ENCODE measurements at regions not wholly inside any gene's neighbourhood (a gene's known extent, or its start where the extent isn't known, plus 50 kb on each side); places are given as distances from the start of the nearest gene placed in this dataset.

DNA sequence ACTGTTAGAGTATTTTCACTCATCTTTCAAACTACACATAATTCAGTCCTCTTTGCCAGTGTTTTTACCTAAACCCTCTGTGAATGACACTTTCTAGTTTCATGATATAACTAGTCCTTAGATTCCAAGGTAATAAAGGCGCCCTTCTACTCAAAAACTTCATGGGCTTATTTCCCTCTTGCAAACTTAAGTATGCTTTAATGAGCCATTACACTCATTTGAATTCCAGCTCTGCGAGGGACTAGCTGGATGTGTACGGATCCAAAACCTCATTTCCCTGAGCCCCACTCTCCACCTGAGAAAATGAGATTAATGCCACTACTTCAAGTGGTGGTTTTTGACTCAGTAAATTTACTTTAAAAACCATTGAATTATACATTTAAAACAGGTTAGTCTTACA lies 141.1 kb downstream of the NDUFA12 start:
- Histone ChIP-seq H3K4me1 (ENCODE audit: control insufficient read depth in 5 of 5, insufficient read depth in 5 of 5, low read length in 5 of 5) (peaks cover 0 to 48% (median 2%) of the 10 kb centered on the region in 5 donors), H3K27me3 (ENCODE audit: control insufficient read depth in 3 of 3, insufficient read depth in 3 of 3, low read length in 2 of 3) (no peaks in the 10 kb centered on the region), H3K36me3 (ENCODE audit: control insufficient read depth in 4 of 4, insufficient read depth in 4 of 4, low read length in 4 of 4) (no peaks in the 10 kb centered on the region), H3K4me3 (no peak overlapping the region), H3K27ac (ENCODE audit: low read depth in 1 of 2, low read length in 1 of 2) (no peak overlapping the region), H3K9me3 (ENCODE audit: control insufficient read depth in 4 of 4, insufficient read depth in 3 of 4, low read length in 3 of 4) (no peaks in the 10 kb centered on the region), H3K9ac (ENCODE audit: insufficient read depth in 1 of 2, low read length in 2 of 2) (no peak overlapping the region)
- WGBS, 2 donors = 77 to 87% methylated on average over 3 of the region's 3 CpGs
- no peak for DNase-seq
- no peak for ATAC-seq (ENCODE audit: insufficient read depth, low FRiP score)
- TF ChIP-seq CTCF (IDR thresholded peaks at IDR 0.05; ENCODE audit: control extremely low read depth, extremely low read depth) = no peak

DNA sequence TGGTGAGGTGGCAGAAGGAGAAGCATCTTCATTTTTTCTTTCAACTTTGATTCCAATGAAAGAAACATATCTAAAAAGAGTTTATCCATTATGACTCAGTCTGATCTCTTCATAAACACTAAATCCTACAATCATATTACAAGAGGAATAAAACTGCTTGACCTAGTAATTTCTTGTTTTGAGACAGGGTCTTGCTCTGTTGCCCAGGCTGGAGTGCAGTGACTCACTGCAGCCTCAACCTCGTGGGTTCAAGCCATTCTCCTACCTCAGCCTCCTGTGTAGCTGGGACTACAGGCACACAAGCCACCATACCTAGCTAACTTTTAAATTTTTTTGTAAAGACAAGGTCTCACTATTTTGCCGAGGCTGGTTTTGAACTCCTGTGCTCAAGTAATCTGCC lies 147.2 kb downstream of the NDUFA12 start:
- WGBS, 2 donors = 70 to 91% methylated on average over 2 of the region's 2 CpGs
- Histone ChIP-seq H3K27me3 (ENCODE audit: control insufficient read depth in 3 of 3, insufficient read depth in 3 of 3, low read length in 2 of 3) (no peaks in the 10 kb centered on the region), H3K4me1 (ENCODE audit: control insufficient read depth in 5 of 5, insufficient read depth in 5 of 5, low read length in 5 of 5) (peaks cover 0 to 9% (median 0%) of the 10 kb centered on the region in 5 donors), H3K9ac (ENCODE audit: insufficient read depth in 1 of 2, low read length in 2 of 2) (no peak overlapping the region), H3K36me3 (ENCODE audit: control insufficient read depth in 4 of 4, insufficient read depth in 4 of 4, low read length in 4 of 4) (no peaks in the 10 kb centered on the region), H3K4me3 (no peak overlapping the region), H3K9me3 (ENCODE audit: control insufficient read depth in 4 of 4, insufficient read depth in 3 of 4, low read length in 3 of 4) (peaks cover 0 to 2% (median 0%) of the 10 kb centered on the region in 4 donors), H3K27ac (ENCODE audit: low read depth in 1 of 2, low read length in 1 of 2) (no peak overlapping the region)
- DNase-seq (no peak), ATAC-seq (ENCODE audit: insufficient read depth, low FRiP score) (no peak)
- no peak for TF ChIP-seq CTCF (IDR thresholded peaks at IDR 0.05; ENCODE audit: control extremely low read depth, extremely low read depth)

GRCh38 chr12:94855853-94856252 lies 147.6 kb downstream of the NDUFA12 start:
- Histone ChIP-seq H3K9me3 (ENCODE audit: control insufficient read depth in 4 of 4, insufficient read depth in 3 of 4, low read length in 3 of 4) (peaks cover 0 to 2% (median 0%) of the 10 kb centered on the region in 4 donors), H3K9ac (ENCODE audit: insufficient read depth in 1 of 2, low read length in 2 of 2) (no peak overlapping the region), H3K27ac (ENCODE audit: low read depth in 1 of 2, low read length in 1 of 2) (no peak overlapping the region), H3K4me1 (ENCODE audit: control insufficient read depth in 5 of 5, insufficient read depth in 5 of 5, low read length in 5 of 5) (peaks cover 0 to 9% (median 0%) of the 10 kb centered on the region in 5 donors), H3K27me3 (ENCODE audit: control insufficient read depth in 3 of 3, insufficient read depth in 3 of 3, low read length in 2 of 3) (no peaks in the 10 kb centered on the region), H3K4me3 (no peak overlapping the region), H3K36me3 (ENCODE audit: control insufficient read depth in 4 of 4, insufficient read depth in 4 of 4, low read length in 4 of 4) (no peaks in the 10 kb centered on the region)
- TF ChIP-seq CTCF (IDR thresholded peaks at IDR 0.05; ENCODE audit: control extremely low read depth, extremely low read depth) = no peak
- ATAC-seq (ENCODE audit: insufficient read depth, low FRiP score) (no peak), DNase-seq (no peak)
- WGBS, 2 donors = 46 to 54% methylated on average over 6 of the region's 6 CpGs

- WGBS, 2 donors = 69 to 70% methylated on average over 2 of the region's 2 CpGs
- peaks cover 0 to 2% (median 0%) of the 10 kb centered on the region in 4 donors for H3K9me3 ChIP-seq (ENCODE audit: control insufficient read depth in 4 of 4, insufficient read depth in 3 of 4, low read length in 3 of 4)
- H3K27me3 ChIP-seq (ENCODE audit: control insufficient read depth in 3 of 3, insufficient read depth in 3 of 3, low read length in 2 of 3) = no peaks in the 10 kb centered on the region
- no peak overlapping the region for H3K4me3 ChIP-seq
- no peak overlapping the region for H3K27ac ChIP-seq (ENCODE audit: low read depth in 1 of 2, low read length in 1 of 2)
- H3K4me1 ChIP-seq (ENCODE audit: control insufficient read depth in 5 of 5, insufficient read depth in 5 of 5, low read length in 5 of 5) = peaks cover 0 to 4% (median 0%) of the 10 kb centered on the region in 5 donors
- DNase-seq = no peak
- TF ChIP-seq CTCF (IDR thresholded peaks at IDR 0.05; ENCODE audit: control extremely low read depth, extremely low read depth) = no peak
- no peak overlapping the region for H3K9ac ChIP-seq (ENCODE audit: insufficient read depth in 1 of 2, low read length in 2 of 2)
- no peaks in the 10 kb centered on the region for H3K36me3 ChIP-seq (ENCODE audit: control insufficient read depth in 4 of 4, insufficient read depth in 4 of 4, low read length in 4 of 4)
- no peak for ATAC-seq (ENCODE audit: insufficient read depth, low FRiP score)
Measured at GRCh38 chr12:94851396-94852028, 152.0 kb downstream of the NDUFA12 start.

Data from lung (tissue), 11 donors.